GM19468 (cell line): ENCODE measurements at regions not wholly inside any gene's neighbourhood (a gene's known extent, or its start where the extent isn't known, plus 50 kb on each side); places are given as distances from the start of the nearest gene placed in this dataset.

Source experiments
- ATAC-seq: cut with Tn5 transposase; IDR thresholded peaks from one replicate; pipeline ENCODE4 v1.9.1; 2021; ENCODE audit warnings: mild to moderate bottlenecking, moderate library complexity, moderate number of reproducible peaks; ENCODE audit not compliant: unreplicated experiment; ENCODE audit errors: extremely low read depth

- ATAC-seq: no peak
These were observed 273.9 kb downstream of the RPS24 start for GRCh38 chr10:78307576-78307975.

GRCh38 chr10:78309536-78310237 lies 276.0 kb downstream of the RPS24 start:
- ATAC-seq: no peak

GRCh38 chr10:78310481-78311080 lies 276.9 kb downstream of the RPS24 start:
- ATAC-seq: no peak

GRCh38 chr10:78312197-78313047 lies 278.8 kb downstream of the RPS24 start:
- ATAC-seq: no peak

- ATAC-seq: no peak
These were observed 279.4 kb downstream of the RPS24 start for GRCh38 chr10:78313048-78313381.

- ATAC-seq: no peak
These were observed 280.0 kb downstream of the RPS24 start for GRCh38 chr10:78313636-78314035.

DNA sequence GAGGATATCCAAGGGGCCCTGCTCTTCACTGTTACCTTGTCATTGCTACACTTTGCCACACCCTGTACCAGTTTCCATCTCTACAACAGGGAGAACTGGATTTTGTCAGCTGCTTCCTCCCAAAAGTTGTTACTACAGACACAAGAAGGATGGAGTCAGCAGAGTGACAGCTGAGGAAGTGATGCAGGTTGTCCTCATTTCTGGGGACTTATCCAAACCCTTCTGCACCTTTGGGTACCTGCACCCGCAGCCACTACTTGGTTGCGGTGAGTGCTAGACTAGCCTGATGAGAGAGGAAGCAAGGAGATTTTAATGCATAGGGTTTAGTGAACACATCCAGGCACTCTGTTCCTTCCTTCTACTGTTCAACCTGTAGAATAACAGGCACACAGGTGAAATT lies 281.0 kb downstream of the RPS24 start:
- no peak for ATAC-seq

DNA sequence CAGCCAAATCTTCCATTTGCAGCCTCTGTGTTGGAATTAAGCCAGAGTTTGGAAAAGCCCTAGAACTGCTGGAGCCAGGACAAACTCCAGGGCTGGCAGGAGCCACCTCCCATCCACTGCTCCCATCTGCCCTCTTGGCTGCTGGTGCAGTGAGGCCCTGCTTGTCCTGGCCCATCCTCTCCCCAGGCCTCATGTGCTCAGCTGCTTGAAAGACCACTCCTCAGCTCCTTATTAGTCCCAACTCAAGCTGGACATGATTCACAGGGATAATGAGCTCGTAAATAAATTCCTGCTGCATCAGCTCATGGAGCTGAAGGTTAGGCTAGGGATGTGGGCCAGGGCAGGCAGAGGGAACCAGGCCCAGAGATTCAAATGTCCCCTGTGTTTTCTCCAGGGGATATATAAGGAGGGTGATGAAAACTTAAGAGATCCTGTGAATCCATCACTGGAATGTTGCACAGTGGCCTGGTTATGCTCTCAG lies 282.8 kb downstream of the RPS24 start:
- ATAC-seq: no peak

- no peak for ATAC-seq
These were observed 284.6 kb downstream of the RPS24 start for GRCh38 chr10:78318305-78318704.

DNA sequence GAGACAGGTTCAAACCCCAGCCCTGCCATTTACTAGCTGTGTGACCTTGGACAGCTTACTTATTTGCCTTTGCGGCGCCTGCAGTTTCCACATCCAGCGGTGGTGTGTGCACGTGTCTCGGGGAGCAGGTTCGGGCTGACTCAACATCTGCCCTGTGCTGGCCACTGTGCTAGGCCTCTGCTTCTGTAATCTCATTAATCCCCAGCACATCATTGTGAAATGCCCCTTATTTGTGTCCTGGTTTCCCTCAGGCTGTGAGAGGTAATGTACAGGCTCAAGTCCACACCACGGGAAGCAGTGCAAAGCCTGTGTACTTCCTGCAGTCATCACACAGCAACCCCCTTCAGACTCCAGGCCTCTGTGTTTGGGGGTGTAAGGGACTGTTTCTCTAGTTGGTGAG lies 285.7 kb downstream of the RPS24 start:
- no peak for ATAC-seq

GRCh38 chr10:78319841-78320240 lies 286.2 kb downstream of the RPS24 start:
- ATAC-seq: no peak

- no peak for ATAC-seq
These were observed 286.8 kb downstream of the RPS24 start for GRCh38 chr10:78320506-78320905.

DNA sequence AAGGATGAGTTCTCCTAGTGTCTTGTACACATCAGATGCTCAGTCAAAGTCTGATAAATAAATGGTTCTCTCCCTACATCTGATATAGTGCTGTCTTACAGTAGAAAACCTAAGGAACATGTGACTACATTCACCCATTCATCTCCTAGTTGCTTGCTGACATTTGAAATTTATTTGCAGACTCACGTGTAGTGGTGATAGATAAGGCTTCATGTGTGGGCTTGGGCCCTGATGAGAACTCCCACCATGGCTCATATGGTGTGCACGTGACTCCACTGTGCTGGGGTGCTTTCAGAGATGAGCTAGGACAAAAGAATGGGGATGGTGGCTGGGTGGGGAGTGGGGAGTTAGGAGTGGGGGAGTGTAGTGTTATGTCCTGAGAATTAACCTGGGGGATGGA lies 287.3 kb downstream of the RPS24 start:
- no peak for ATAC-seq

DNA sequence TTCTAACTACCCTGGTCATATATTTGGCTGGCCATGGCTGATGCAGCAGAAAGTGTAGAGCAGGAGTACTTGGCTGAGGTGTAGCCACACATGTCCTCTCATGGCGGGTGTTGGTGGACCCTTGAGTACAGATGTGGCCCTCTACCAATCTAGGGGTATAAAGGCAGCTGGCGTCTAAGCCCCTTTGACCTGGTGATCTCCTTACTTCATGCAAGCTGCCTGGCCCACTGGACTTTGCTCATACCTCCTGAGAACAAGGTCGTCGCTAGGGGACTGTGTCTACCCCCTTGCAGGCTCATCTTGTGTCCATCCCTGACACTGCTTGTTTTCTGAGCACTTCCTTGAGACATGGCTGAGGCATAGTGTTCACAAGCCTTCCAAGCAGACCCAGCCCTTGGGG lies 287.8 kb downstream of the RPS24 start:
- no peak for ATAC-seq

DNA sequence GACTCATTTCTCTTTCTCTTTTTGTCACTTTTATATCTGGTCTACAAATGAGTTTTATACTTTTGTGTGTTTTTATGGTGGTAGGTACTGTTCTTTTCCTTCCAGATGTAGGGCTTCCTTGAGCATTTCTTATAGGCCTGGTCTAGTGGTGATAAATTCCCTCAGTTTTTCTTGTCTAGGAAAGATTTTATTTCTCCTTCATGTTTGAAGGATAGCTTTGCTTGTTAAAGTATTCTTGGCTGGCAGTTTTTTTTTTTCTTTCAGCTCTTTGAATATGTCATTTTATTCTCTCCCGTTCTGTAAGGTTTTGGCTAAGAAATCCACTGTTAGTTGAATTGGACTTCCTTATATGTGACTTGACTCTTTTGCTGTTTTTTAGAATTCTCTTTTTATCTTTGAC lies 292.7 kb downstream of the RPS24 start:
- ATAC-seq: no peak

- no peak for ATAC-seq
These were observed 294.3 kb downstream of the RPS24 start for GRCh38 chr10:78327778-78328591.

- no peak for ATAC-seq
These were observed 295.1 kb downstream of the RPS24 start for GRCh38 chr10:78328592-78329404.

DNA sequence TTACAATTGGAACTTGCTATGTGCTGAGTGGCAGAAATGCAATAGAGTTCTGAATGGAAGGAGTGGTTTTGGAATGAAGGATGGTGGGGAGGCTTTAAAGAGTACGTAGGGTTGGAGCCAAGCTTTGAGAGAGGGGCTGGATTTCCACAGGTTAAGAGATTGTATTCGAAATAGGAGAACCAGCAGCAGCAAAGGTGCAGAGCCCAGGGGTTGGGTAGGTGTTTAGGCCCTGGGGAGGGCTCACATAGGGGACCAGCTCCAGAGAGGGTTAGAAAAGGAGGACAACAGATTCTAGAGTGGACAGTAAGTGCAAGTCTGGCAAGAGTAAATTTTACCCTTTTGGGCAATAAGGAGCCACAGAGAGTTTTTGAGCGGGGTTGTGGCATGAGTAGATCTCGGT lies 297.2 kb downstream of the RPS24 start:
- ATAC-seq: no peak

DNA sequence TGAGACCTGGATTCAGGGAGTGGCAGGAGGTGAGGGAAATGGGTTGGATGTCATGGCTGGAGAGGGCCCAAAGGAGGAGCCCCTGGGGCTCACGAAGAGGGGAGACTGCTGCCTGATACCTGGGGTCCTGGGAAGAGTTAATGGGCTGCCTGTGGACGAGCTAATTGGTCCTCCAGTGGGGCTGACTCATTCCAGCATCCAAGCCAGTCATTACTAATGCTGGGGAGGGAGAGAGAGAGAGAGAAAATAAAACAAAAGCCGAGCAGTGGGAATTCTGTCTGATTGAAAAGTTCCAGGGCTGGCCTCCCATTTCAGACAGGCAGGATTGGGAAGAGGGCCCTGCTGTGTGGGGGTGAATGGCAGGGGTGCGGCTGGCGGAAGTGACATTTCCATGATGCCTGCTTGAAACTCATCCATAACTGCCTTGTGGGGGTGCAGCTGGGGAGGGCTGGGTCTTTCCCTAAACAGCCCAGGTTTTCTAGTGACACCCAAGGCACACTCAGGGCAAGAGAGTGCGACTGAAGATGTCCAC lies 297.8 kb downstream of the RPS24 start:
- ATAC-seq: no peak
